Activated CD8-positive, alpha-beta T cell treated with anti-CD3 and anti-CD28 coated beads for 36 hours (primary cell): ENCODE measurements at regions not wholly inside any gene's neighbourhood (a gene's known extent, or its start where the extent isn't known, plus 50 kb on each side); places are given as distances from the start of the nearest gene placed in this dataset.

Source experiments
- ATAC-seq: fragments of 200-7000 bp; cut with Tn5 transposase; one replicate; pipeline ENCODE4 v1.10.0; 2021; ENCODE audit warnings: mild to moderate bottlenecking, moderate library complexity
- CTCF ChIA-PET: fragments of 350-600 bp; sonication (Branson Sonifier 250); formaldehyde crosslinking; loops from one replicate; lab custom pipeline; 2021; ENCODE audit warnings: antibody characterized with exemption; lab: Charles Lee
- POLR2A ChIA-PET: fragments of 350-600 bp; sonication (Branson Sonifier 250); formaldehyde crosslinking; loops from one replicate; lab custom pipeline; 2021; ENCODE audit warnings: antibody characterized with exemption; lab: Charles Lee
- DNase-seq: peaks from one replicate; pipeline ENCODE4 v3.0.0-alpha.2; 2020
- H3K27ac Mint-ChIP-seq: one replicate; pipeline ENCODE4 v1.8.0; 2021; ENCODE audit warnings: mild to moderate bottlenecking, mixed read lengths
- H3K27me3 Mint-ChIP-seq: one replicate; pipeline ENCODE4 v1.8.0; 2021; ENCODE audit warnings: mixed read lengths
- H3K36me3 Mint-ChIP-seq: one replicate; pipeline ENCODE4 v1.8.0; 2021; ENCODE audit warnings: low read depth, mixed read lengths
- H3K4me1 Mint-ChIP-seq: one replicate; pipeline ENCODE4 v1.8.0; 2021; ENCODE audit warnings: low read depth, mixed read lengths
- H3K4me3 Mint-ChIP-seq: one replicate; pipeline ENCODE4 v1.8.0; 2021; ENCODE audit warnings: mild to moderate bottlenecking, moderate library complexity, mixed read lengths
- H3K9me3 Mint-ChIP-seq: one replicate; pipeline ENCODE4 v1.8.0; 2021; ENCODE audit warnings: mixed read lengths
- CTCF ChIP-seq: fragments of 200-600 bp; IDR thresholded peaks from one replicate; pipeline ENCODE4 v1.8.0; 2022; ENCODE audit warnings: antibody characterized with exemption, mild to moderate bottlenecking
- intact Hi-C: fragments of 100-400 bp; cut with micrococcal nuclease; formaldehyde crosslinking; loops from one replicate; pipeline ENCODE4 v1.10.0; 2022

DNA sequence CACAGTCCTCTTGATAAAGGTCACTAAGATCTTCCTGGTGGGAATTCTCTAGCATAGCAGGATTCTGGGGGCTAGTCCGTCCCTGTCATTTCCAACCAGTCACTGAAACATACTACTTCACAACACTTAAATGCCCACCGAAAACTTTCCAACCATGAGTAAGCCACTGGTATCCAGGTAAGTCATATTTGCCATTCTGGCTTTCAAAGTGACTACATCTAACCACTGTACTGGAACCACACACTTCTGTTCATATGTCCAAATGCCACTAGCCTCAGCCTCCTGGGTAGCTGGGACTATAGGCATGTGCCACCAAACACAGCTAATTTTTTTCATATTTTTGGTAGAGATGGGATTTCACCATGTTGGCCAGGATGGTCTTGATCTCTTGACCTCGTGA, 64.3 kb upstream of the VANGL1 start:
- peak; percentile 24 for ATAC-seq
- Mint-ChIP-seq H3K4me3 (no peak overlapping the region), H3K4me1 (no peaks in the 10 kb centered on the region), H3K27me3 (peaks cover 7% of the 10 kb centered on the region), H3K9me3 (peaks cover 8% of the 10 kb centered on the region), H3K36me3 (no peaks in the 10 kb centered on the region), H3K27ac (no peak overlapping the region)
- TF ChIP-seq CTCF: no peak
- CTCF ChIA-PET: no interaction called here
- POLR2A ChIA-PET: no interaction called here
- intact Hi-C loops: no loop called here
- no peak for DNase-seq

DNA sequence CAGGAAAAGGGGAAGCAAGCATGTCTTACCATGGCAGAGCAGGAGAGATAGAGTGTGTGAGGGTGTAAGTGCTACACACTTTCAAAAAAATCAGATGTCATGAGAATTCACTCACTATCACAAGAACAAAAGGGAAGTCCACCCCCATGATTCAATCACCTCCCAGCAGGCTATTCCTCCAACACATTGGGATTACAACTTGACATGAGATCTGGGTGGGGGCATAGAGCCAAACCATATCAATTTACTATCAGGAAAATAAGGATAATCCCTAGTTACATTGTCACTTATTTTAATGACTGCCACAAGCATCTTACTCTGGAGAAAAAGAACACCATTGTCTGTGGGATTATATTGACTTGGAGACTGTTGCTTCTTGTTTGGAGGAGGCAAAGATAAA, 66.1 kb upstream of the VANGL1 start:
- intact Hi-C loops: no loop called here
- DNase-seq: no peak
- no peaks in the 10 kb centered on the region for H3K4me1 Mint-ChIP-seq
- no peak for TF ChIP-seq CTCF
- no peak overlapping the region for H3K27ac Mint-ChIP-seq
- H3K36me3 Mint-ChIP-seq: no peaks in the 10 kb centered on the region
- no peak for ATAC-seq
- H3K4me3 Mint-ChIP-seq: no peak overlapping the region
- POLR2A ChIA-PET: no interaction called here
- CTCF ChIA-PET: no interaction called here
- H3K27me3 Mint-ChIP-seq: peaks cover 7% of the 10 kb centered on the region
- peaks cover 8% of the 10 kb centered on the region for H3K9me3 Mint-ChIP-seq

- H3K4me1 Mint-ChIP-seq: no peaks in the 10 kb centered on the region
- intact Hi-C loops: no loop called here
- CTCF ChIA-PET: interaction anchor here (1.3 kb wide), 1 partner anchor 23 kb away, joined by 3 read pairs; no protein-coding TSS in a partner anchor
- no peaks in the 10 kb centered on the region for H3K36me3 Mint-ChIP-seq
- POLR2A ChIA-PET: no interaction called here
- TF ChIP-seq CTCF: no peak
- no peak overlapping the region for H3K4me3 Mint-ChIP-seq
- peaks cover 13% of the 10 kb centered on the region for H3K9me3 Mint-ChIP-seq
- H3K27me3 Mint-ChIP-seq: peaks cover 6% of the 10 kb centered on the region
- H3K27ac Mint-ChIP-seq: no peak overlapping the region
- no peak for ATAC-seq
- no peak for DNase-seq
Observed at GRCh38 chr1:115572710-115573109, 69.1 kb upstream of the VANGL1 start.

DNA sequence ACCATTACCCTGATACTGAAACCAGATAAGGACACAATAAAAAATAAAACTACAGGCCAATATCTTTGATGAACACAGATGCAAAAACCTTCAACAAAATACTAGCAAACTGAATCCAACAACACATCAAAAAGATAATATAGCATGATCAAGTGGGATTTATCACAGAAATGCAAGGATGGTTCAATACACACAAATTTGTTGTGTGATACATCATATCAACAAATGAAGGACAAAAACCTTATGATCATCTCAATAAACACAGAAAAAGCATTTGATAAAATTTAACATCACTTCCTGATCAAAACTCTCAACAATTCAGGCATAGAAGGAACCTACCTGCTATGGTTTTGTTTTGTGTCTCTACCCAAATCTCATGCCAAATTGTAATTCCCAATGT, 74.3 kb upstream of the VANGL1 start:
- Mint-ChIP-seq H3K36me3 (no peaks in the 10 kb centered on the region), H3K4me1 (no peaks in the 10 kb centered on the region), H3K4me3 (no peak overlapping the region), H3K27ac (no peak overlapping the region), H3K27me3 (peaks cover 11% of the 10 kb centered on the region), H3K9me3 (peaks cover 10% of the 10 kb centered on the region)
- ATAC-seq: no peak
- ChIA-PET CTCF (no interaction called here), POLR2A (no interaction called here)
- no peak for DNase-seq
- TF ChIP-seq CTCF: no peak
- intact Hi-C loops: no loop called here

- Mint-ChIP-seq H3K36me3 (no peaks in the 10 kb centered on the region), H3K4me3 (no peak overlapping the region), H3K27ac (no peak overlapping the region), H3K27me3 (peaks cover 13% of the 10 kb centered on the region), H3K4me1 (no peaks in the 10 kb centered on the region), H3K9me3 (peaks cover 10% of the 10 kb centered on the region)
- intact Hi-C loops: no loop called here
- ChIA-PET CTCF (no interaction called here), POLR2A (no interaction called here)
- DNase-seq: no peak
- no peak for TF ChIP-seq CTCF
- no peak for ATAC-seq
Observed at GRCh38 chr1:115565791-115566190, 76.0 kb upstream of the VANGL1 start.
